ENCODE measurements at regions not wholly inside any gene's neighbourhood (a gene's known extent, or its start where the extent isn't known, plus 50 kb on each side); places are given as distances from the start of the nearest gene placed in this dataset.
"Not testable (repeated sequence)": the region's sequence is repeated elsewhere in the genome, so short reads cannot be mapped to it uniquely, and the experiment has no call there.

DNA sequence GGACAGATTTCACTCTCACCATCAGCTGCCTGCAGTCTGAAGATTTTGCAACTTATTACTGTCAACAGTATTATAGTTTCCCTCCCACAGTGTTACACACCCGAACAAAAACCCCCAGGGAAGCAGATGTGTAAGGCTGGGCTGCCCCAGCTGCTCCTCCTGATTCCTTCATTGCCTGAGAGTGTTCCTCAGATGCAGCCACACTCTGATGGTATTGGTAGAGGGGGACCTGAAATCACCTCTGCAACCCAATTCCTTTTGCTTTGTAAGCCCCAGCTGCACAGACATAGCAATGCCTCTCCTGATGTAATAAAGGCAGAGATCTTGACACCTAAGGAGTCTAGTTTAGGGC, 1529.8 kb downstream of the RPIA start:
- Histone ChIP-seq H3K27ac (ENCODE audit: low read length) (no peak overlapping the region), H3K4me3 (ENCODE audit: low read length) (no peak overlapping the region), H3K27me3 (ENCODE audit: control insufficient read depth, insufficient read depth, low read length) (no peaks in the 10 kb centered on the region), H3K36me3 (ENCODE audit: control insufficient read depth, insufficient read depth, low read length) (no peaks in the 10 kb centered on the region), H3K4me1 (ENCODE audit: control insufficient read depth, insufficient read depth, low read length) (no peaks in the 10 kb centered on the region), H3K9me3 (ENCODE audit: control insufficient read depth, low read depth, low read length) (no peaks in the 10 kb centered on the region)
- whole genome bisulfite sequencing (ENCODE audit: insufficient coverage, low lambda C conversion rate), result no CpG with 5 or more reads among the region's 1 CpG
- DNase-seq, result no peak

GRCh38 chr2:90224767-90225166, 1533.3 kb downstream of the RPIA start:
- not testable (repeated sequence) for DNase-seq; H3K27me3 ChIP-seq (ENCODE audit: control insufficient read depth, insufficient read depth, low read length); H3K4me3 ChIP-seq (ENCODE audit: low read length); H3K36me3 ChIP-seq (ENCODE audit: control insufficient read depth, insufficient read depth, low read length); H3K9me3 ChIP-seq (ENCODE audit: control insufficient read depth, low read depth, low read length); H3K27ac ChIP-seq (ENCODE audit: low read length); H3K4me1 ChIP-seq (ENCODE audit: control insufficient read depth, insufficient read depth, low read length)

GRCh38 chr2:90226465-90227072, 1535.1 kb downstream of the RPIA start:
- WGBS (ENCODE audit: insufficient coverage, low lambda C conversion rate), result no CpG with 5 or more reads among the region's 5 CpGs
- not testable (repeated sequence) for H3K4me3 ChIP-seq (ENCODE audit: low read length); H3K9me3 ChIP-seq (ENCODE audit: control insufficient read depth, low read depth, low read length); H3K4me1 ChIP-seq (ENCODE audit: control insufficient read depth, insufficient read depth, low read length); DNase-seq; H3K27me3 ChIP-seq (ENCODE audit: control insufficient read depth, insufficient read depth, low read length); H3K27ac ChIP-seq (ENCODE audit: low read length); H3K36me3 ChIP-seq (ENCODE audit: control insufficient read depth, insufficient read depth, low read length)

GRCh38 chr2:90231199-90231598, 1539.7 kb downstream of the RPIA start:
- not testable (repeated sequence) for H3K4me3 ChIP-seq (ENCODE audit: low read length); H3K36me3 ChIP-seq (ENCODE audit: control insufficient read depth, insufficient read depth, low read length); H3K27me3 ChIP-seq (ENCODE audit: control insufficient read depth, insufficient read depth, low read length); H3K9me3 ChIP-seq (ENCODE audit: control insufficient read depth, low read depth, low read length); DNase-seq; H3K4me1 ChIP-seq (ENCODE audit: control insufficient read depth, insufficient read depth, low read length); H3K27ac ChIP-seq (ENCODE audit: low read length)
- WGBS (ENCODE audit: insufficient coverage, low lambda C conversion rate), result no CpG with 5 or more reads among the region's 4 CpGs

DNA sequence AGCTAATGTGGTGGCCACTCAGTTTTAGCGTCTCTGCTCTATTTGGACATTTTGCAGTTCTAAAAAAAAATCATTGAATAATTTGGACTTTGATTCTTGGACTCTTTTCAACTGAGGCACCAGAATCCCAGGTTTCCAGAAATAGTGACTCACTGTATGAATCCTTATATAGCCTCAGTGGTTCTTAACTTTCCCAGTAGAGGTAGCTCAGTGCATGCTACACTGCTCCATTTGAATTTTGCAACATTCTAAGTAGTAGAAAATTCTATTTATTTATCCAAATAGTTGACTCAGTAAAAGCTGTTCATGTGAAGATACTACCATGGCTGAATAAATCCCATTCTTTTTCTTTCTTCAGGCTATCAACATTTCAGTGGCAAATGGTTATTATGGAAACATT, 1544.0 kb downstream of the RPIA start:
- not testable (repeated sequence) for H3K36me3 ChIP-seq (ENCODE audit: control insufficient read depth, insufficient read depth, low read length)

DNA sequence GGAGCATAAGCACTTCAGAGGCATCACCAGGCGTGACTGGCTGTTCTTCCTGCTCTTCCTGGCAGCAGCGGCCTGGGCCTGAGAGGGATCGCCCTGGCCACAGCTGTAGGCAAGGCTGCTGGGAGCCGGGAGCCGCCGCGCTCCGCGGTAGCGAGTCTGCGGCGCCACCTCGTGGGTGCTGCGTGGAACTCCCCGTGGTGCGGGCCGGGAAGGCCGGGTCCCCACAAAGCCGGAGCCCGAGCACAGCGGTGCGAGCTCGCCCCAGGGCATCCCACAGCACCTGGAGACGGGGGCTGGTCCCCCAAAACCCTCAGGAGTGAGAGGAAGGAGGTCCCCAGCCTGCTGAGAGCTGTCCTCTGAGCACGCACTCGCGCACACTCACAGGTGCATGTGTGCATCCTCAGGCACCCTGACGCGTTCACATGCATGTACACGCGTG, 1546.5 kb downstream of the RPIA start:
- not testable (repeated sequence) for H3K4me1 ChIP-seq (ENCODE audit: control insufficient read depth, insufficient read depth, low read length); H3K36me3 ChIP-seq (ENCODE audit: control insufficient read depth, insufficient read depth, low read length); DNase-seq; H3K27me3 ChIP-seq (ENCODE audit: control insufficient read depth, insufficient read depth, low read length); H3K27ac ChIP-seq (ENCODE audit: low read length); H3K9me3 ChIP-seq (ENCODE audit: control insufficient read depth, low read depth, low read length); H3K4me3 ChIP-seq (ENCODE audit: low read length)
- WGBS (ENCODE audit: insufficient coverage, low lambda C conversion rate), result no CpG with 5 or more reads among the region's 31 CpGs

More for the DNA sequence above, 1544.0 kb downstream of the RPIA start:
- not testable (repeated sequence) for H3K4me3 ChIP-seq (ENCODE audit: low read length); H3K4me1 ChIP-seq (ENCODE audit: control insufficient read depth, insufficient read depth, low read length); H3K27ac ChIP-seq (ENCODE audit: low read length); H3K9me3 ChIP-seq (ENCODE audit: control insufficient read depth, low read depth, low read length); H3K27me3 ChIP-seq (ENCODE audit: control insufficient read depth, insufficient read depth, low read length); DNase-seq
- WGBS (ENCODE audit: insufficient coverage, low lambda C conversion rate), result no CpG with 5 or more reads among the region's 1 CpG

- H3K9me3 ChIP-seq (ENCODE audit: control insufficient read depth, low read depth, low read length); H3K4me1 ChIP-seq (ENCODE audit: control insufficient read depth, insufficient read depth, low read length); H3K27ac ChIP-seq (ENCODE audit: low read length); H3K36me3 ChIP-seq (ENCODE audit: control insufficient read depth, insufficient read depth, low read length); H3K27me3 ChIP-seq (ENCODE audit: control insufficient read depth, insufficient read depth, low read length); DNase-seq; H3K4me3 ChIP-seq (ENCODE audit: low read length): not testable (repeated sequence)
- WGBS (ENCODE audit: insufficient coverage, low lambda C conversion rate), result 100% methylated on average over 1 of the region's 43 CpGs
Measured at GRCh38 chr2:90238505-90239230, 1547.2 kb downstream of the RPIA start.

DNA sequence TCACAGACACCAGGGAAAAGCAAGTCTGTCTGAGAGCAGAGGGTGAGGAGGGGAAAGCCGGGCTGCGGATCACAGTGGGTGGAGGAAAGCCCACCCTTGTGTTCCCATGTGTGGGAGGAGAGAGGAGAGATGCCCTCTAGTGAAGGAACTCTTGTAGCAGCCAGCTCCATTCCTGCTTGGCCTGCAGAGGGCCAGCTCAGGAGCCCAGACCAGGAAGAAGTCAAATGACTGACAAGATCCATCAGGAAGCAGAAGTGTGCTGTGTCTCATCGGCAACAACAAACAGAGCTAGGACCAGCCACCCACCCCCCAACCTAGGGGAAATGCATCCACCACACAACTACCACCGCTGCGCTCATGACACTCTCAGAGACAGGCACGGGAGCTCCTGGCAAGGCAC, 1548.3 kb downstream of the RPIA start:
- H3K27ac ChIP-seq (ENCODE audit: low read length); DNase-seq; H3K4me3 ChIP-seq (ENCODE audit: low read length); H3K27me3 ChIP-seq (ENCODE audit: control insufficient read depth, insufficient read depth, low read length); H3K36me3 ChIP-seq (ENCODE audit: control insufficient read depth, insufficient read depth, low read length); H3K9me3 ChIP-seq (ENCODE audit: control insufficient read depth, low read depth, low read length); H3K4me1 ChIP-seq (ENCODE audit: control insufficient read depth, insufficient read depth, low read length): not testable (repeated sequence)
- no CpG with 5 or more reads among the region's 6 CpGs for WGBS (ENCODE audit: insufficient coverage, low lambda C conversion rate)

DNA sequence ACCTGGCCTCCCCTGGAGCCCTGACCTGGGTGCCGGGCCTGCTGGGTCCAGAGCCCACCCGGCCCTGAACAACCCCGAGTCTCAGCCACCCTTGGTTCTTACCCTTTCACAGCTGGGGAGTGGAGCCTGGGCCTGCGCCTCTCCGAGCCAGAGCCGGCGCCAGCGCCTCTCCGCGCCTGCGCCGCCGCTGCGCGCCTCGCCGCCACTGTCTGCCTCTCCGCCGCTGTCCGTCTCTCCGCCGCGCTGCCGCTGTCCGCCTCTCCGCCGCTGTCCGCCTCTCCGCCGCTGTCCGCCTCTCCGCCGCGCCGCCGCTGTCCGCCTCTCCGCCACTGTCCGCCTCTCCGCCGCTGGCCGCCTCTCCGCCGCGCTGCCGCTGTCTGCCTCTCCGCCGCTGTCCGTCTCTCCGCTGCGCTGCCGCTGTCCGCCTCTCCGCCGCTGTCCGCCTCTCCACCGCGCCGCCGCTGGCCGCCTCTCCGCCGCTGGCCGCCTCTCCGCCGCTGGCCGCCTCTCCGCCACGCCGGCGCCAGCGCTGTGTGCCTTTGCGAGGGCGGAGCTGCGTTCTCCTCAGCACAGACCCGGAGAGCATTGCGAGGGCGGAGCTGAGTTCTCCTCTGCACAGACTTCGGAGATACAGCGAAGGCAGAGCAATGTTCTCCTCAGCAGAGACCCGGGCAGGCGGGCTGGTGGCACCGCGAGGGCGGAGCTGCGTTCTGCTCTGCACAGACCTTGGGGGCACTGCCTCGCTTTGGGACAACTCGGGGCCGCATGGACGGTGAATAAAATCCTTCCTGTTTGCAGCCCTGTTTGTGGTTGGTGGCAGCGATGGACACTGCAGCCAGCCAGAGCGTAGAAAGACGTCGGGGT, 1553.7 kb downstream of the RPIA start:
- H3K27ac ChIP-seq (ENCODE audit: low read length); H3K4me1 ChIP-seq (ENCODE audit: control insufficient read depth, insufficient read depth, low read length); H3K36me3 ChIP-seq (ENCODE audit: control insufficient read depth, insufficient read depth, low read length); H3K4me3 ChIP-seq (ENCODE audit: low read length); H3K9me3 ChIP-seq (ENCODE audit: control insufficient read depth, low read depth, low read length); H3K27me3 ChIP-seq (ENCODE audit: control insufficient read depth, insufficient read depth, low read length): not testable (repeated sequence)
- peak in 1 of 2 donors; percentile 3 for DNase-seq
- no CpG with 5 or more reads among the region's 94 CpGs for WGBS (ENCODE audit: insufficient coverage, low lambda C conversion rate)

GRCh38 chr2:90248400-90248799, 1556.9 kb downstream of the RPIA start:
- not testable (repeated sequence) for H3K9me3 ChIP-seq (ENCODE audit: control insufficient read depth, low read depth, low read length); H3K4me3 ChIP-seq (ENCODE audit: low read length); H3K36me3 ChIP-seq (ENCODE audit: control insufficient read depth, insufficient read depth, low read length); H3K27ac ChIP-seq (ENCODE audit: low read length); H3K4me1 ChIP-seq (ENCODE audit: control insufficient read depth, insufficient read depth, low read length); DNase-seq; H3K27me3 ChIP-seq (ENCODE audit: control insufficient read depth, insufficient read depth, low read length)
- WGBS (ENCODE audit: insufficient coverage, low lambda C conversion rate), result no CpG with 5 or more reads among the region's 14 CpGs

Data from large intestine (tissue), 3 donors.